Prostate gland (tissue), 2 donors: ENCODE measurements at regions not wholly inside any gene's neighbourhood (a gene's known extent, or its start where the extent isn't known, plus 50 kb on each side); places are given as distances from the start of the nearest gene placed in this dataset.

Source experiments
- CTCF ChIP-seq, 4 experiments: fragments of 200-600 bp in 2 of 4; fragments of 450-650 bp in 2 of 4; sonication (generic) in 2 of 4; IDR thresholded peaks; 1 replicate in 3 of 4; 2 replicates in 1 of 4; pipeline ENCODE4 v1.5.1; 2016 to 2019; ENCODE audit warnings: antibody characterized with exemption in 4 of 4, mild to moderate bottlenecking in 2 of 4, moderate library complexity in 2 of 4
- POLR2A ChIP-seq: fragments of 450-650 bp; IDR thresholded peaks from one replicate; pipeline ENCODE4 v1.6.1; 2016; ENCODE audit warnings: antibody characterized with exemption, mild to moderate bottlenecking
- POLR2AphosphoS5 ChIP-seq: sonication (generic); formaldehyde crosslinking; IDR thresholded peaks from one replicate; pipeline ENCODE4 v1.6.1; 2017; ENCODE audit warnings: antibody characterized with exemption

DNA sequence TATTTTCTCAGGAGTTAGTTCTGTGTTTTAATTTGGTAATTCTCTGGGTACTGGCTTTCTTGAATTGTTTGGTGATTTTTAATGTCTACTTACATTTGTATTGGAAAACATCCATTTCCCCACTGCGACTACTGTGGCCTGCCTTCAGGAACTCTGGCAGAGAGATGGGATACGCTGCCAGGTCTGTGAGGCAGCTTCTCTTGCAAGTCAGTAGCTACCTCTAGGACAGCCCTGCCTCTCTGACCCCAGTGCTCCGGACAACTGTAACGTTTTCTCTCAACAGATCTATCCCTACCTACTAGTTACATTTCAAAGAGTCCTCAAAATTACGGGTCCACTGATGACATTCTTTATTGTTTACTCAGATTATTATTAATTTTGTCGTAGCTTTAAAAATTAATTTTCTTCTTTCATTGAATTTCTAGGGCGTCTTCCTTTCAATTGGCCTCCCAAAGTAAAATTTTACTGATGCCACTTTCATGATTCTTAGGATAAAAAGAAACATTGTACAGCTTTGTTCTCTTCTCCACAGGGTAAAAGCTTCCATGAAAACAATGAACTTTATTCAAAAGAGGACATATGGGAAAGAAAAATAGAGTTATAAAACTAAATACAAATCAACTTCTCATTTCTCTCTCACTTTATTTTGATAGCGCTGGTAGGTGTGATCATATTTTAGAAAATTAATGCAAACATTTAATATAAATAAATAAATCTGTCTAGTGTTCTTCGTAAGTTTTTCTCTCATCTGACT lies 123.2 kb upstream of the GOLGA8J start:
- TF ChIP-seq POLR2AphosphoS5 (no peak), CTCF (IDR thresholded peaks at IDR 0.05) (no peak), POLR2A (no peak)
